HepG2 (cell line): ENCODE measurements at regions not wholly inside any gene's neighbourhood (a gene's known extent, or its start where the extent isn't known, plus 50 kb on each side); places are given as distances from the start of the nearest gene placed in this dataset.

Source experiments
- ELF1 ChIP-seq: sonication (generic); formaldehyde crosslinking; IDR thresholded peaks from 2 replicates; pipeline ENCODE4 v1.4.0; 2020; ENCODE audit warnings: missing genetic modification reagents
- ELF3 ChIP-seq: IDR thresholded peaks from 2 replicates; pipeline ENCODE4 v1.6.1; 2016; ENCODE audit warnings: missing genetic modification reagents, missing compliant biosample characterization
- FIP1L1 ChIP-seq: fragments of 200-400 bp; formaldehyde crosslinking; IDR thresholded peaks from 2 replicates; pipeline ENCODE4 v1.6.1; 2018; ENCODE audit warnings: low read depth, mild to moderate bottlenecking, low read length, moderate library complexity, borderline replicate concordance; ENCODE audit not compliant: insufficient read depth
- GATAD1 ChIP-seq: IDR thresholded peaks from 2 replicates; pipeline ENCODE4 v1.6.1; 2016; ENCODE audit warnings: missing genetic modification reagents, missing compliant biosample characterization
- JUN ChIP-seq: sonication (generic); formaldehyde crosslinking; IDR thresholded peaks from 2 replicates; pipeline ENCODE4 v1.4.0; 2020; ENCODE audit warnings: mild to moderate bottlenecking, missing genetic modification reagents
- KDM2A ChIP-seq: sonication (generic); formaldehyde crosslinking; IDR thresholded peaks from 2 replicates; pipeline ENCODE4 v1.4.0; 2020; ENCODE audit warnings: low read depth, missing genetic modification reagents, borderline replicate concordance
- KLF11 ChIP-seq: IDR thresholded peaks from 2 replicates; pipeline ENCODE4 v1.6.1; 2016; ENCODE audit warnings: missing compliant biosample characterization
- MAZ ChIP-seq, 2 experiments: sonication (generic) in 1 of 2; formaldehyde crosslinking in 1 of 2; IDR thresholded peaks; 2 replicates each; pipeline versions ENCODE4 v1.5.0 to v1.6.1; 2012 to 2020; ENCODE audit warnings: low read depth in 2 of 2, mild to moderate bottlenecking in 2 of 2, borderline replicate concordance in 1 of 2, improper control_type of control experiment in 1 of 2, low read length in 1 of 2, missing genetic modification reagents in 1 of 2, moderate library complexity in 1 of 2
- NONO ChIP-seq, 2 experiments: fragments of 450-650 bp in 1 of 2; sonication (generic) in 1 of 2; formaldehyde crosslinking in 1 of 2; IDR thresholded peaks in 1 of 2; conservative IDR thresholded peaks in 1 of 2; 2 replicates each; pipeline versions ENCODE4 v1.6.1 to v1.8.0; 2017 to 2022; ENCODE audit warnings: mild to moderate bottlenecking in 1 of 2, missing genetic modification reagents in 1 of 2, moderate library complexity in 1 of 2
- STAG1 ChIP-seq: sonication (generic); formaldehyde crosslinking; IDR thresholded peaks from 2 replicates; pipeline ENCODE4 v1.4.0; 2020; ENCODE audit warnings: missing genetic modification reagents
- SUZ12 ChIP-seq: fragments of 150-350 bp; IDR thresholded peaks from 2 replicates; pipeline ENCODE4 v1.6.1; 2014; ENCODE audit warnings: low read depth, low read length
- TEF ChIP-seq: sonication (generic); formaldehyde crosslinking; IDR thresholded peaks from 2 replicates; pipeline ENCODE4 v1.5.0; 2020; ENCODE audit warnings: missing genetic modification reagents
- THAP11 ChIP-seq: IDR thresholded peaks from 2 replicates; pipeline ENCODE4 v1.6.1; 2016; ENCODE audit warnings: missing biosample characterization, missing genetic modification reagents
- TIGD3 ChIP-seq: sonication (generic); formaldehyde crosslinking; IDR thresholded peaks from 2 replicates; pipeline ENCODE4 v1.5.1; 2020; ENCODE audit warnings: mild to moderate bottlenecking, missing genetic modification reagents, borderline replicate concordance
- ZBTB20 ChIP-seq: sonication (generic); formaldehyde crosslinking; IDR thresholded peaks from 2 replicates; pipeline ENCODE4 v1.8.1; 2023; ENCODE audit warnings: missing genetic modification reagents, low read depth, mild to moderate bottlenecking, borderline replicate concordance
- ZNF138 ChIP-seq: sonication (generic); formaldehyde crosslinking; IDR thresholded peaks from 2 replicates; pipeline ENCODE4 v1.5.0; 2020; ENCODE audit warnings: mild to moderate bottlenecking, low read depth, missing genetic modification reagents
- ZNF281 ChIP-seq: sonication (generic); formaldehyde crosslinking; IDR thresholded peaks from 2 replicates; pipeline ENCODE4 v1.4.0; 2020; ENCODE audit warnings: missing genetic modification reagents, borderline replicate concordance
- ZNF296 ChIP-seq: sonication (generic); formaldehyde crosslinking; conservative IDR thresholded peaks from 2 replicates; pipeline ENCODE4 v1.5.0; 2020; ENCODE audit warnings: mild to moderate bottlenecking, missing genetic modification reagents
- ZNF556 ChIP-seq: sonication (generic); formaldehyde crosslinking; IDR thresholded peaks from 2 replicates; pipeline ENCODE4 v1.4.0; 2020; ENCODE audit warnings: mild to moderate bottlenecking, missing genetic modification reagents, borderline replicate concordance
- ZNF652 ChIP-seq: IDR thresholded peaks from 2 replicates; pipeline ENCODE4 v1.6.1; 2016; ENCODE audit warnings: low read depth, borderline replicate concordance
- ZNF749 ChIP-seq: sonication (generic); formaldehyde crosslinking; IDR thresholded peaks from 2 replicates; pipeline ENCODE4 v1.8.0; 2022; ENCODE audit warnings: mild to moderate bottlenecking, missing genetic modification reagents, moderate library complexity, borderline replicate concordance
- ZNF788 ChIP-seq: sonication (generic); formaldehyde crosslinking; IDR thresholded peaks from 2 replicates; pipeline ENCODE4 v1.5.0; 2020; ENCODE audit warnings: mild to moderate bottlenecking, missing genetic modification reagents, borderline replicate concordance

- TF ChIP-seq KLF11 (CRISPR knock-in tag) = no peak
- TF ChIP-seq ZNF556 (CRISPR knock-in tag) = peak; percentile 68; the same call in 1 of the 2 replicates
- no peak for TF ChIP-seq TEF (CRISPR knock-in tag)
- TF ChIP-seq NONO (IDR thresholded peaks at IDR 0.05) = no peak
- TF ChIP-seq NONO (CRISPR knock-in tag; conservative IDR thresholded peaks at IDR 0.05) = peak; percentile 75; the same call in 1 of the 2 replicates
- no peak for TF ChIP-seq ZNF296
- no peak for TF ChIP-seq FIP1L1
- TF ChIP-seq ZNF788 (CRISPR knock-in tag) = peak; percentile 44; the same call in 1 of the 2 replicates
- TF ChIP-seq ZNF281 (CRISPR knock-in tag) = 0 out of 2 replicates have a peak, but pooled peaks have one; percentile 9
- no peak for TF ChIP-seq ZNF652 (CRISPR knock-in tag)
- TF ChIP-seq ZNF749 (CRISPR knock-in tag) = no peak
- no peak for TF ChIP-seq ELF3
- TF ChIP-seq ELF1 = no peak
- TF ChIP-seq ZBTB20 (CRISPR knock-in tag) = no peak
- TF ChIP-seq GATAD1 (CRISPR knock-in tag) = 0 out of 2 replicates have a peak, but pooled peaks have one; percentile 25
- peak; percentile 79; the same call in 1 of the 2 replicates for TF ChIP-seq KDM2A (CRISPR knock-in tag)
- no peak for TF ChIP-seq JUN (CRISPR knock-in tag)
- peak; percentile 98 for TF ChIP-seq STAG1 (CRISPR knock-in tag)
- TF ChIP-seq MAZ (IDR thresholded peaks at IDR 0.05; ENCODE audit: borderline replicate concordance, low read depth, low read length) = no peak
- TF ChIP-seq MAZ (CRISPR knock-in tag; IDR thresholded peaks at IDR 0.05; ENCODE audit: low read depth) = 0 out of 2 replicates have a peak, but pooled peaks have one; percentile 31
- TF ChIP-seq THAP11 (CRISPR knock-in tag) = peak; percentile 37; the same call in 1 of the 2 replicates
- no peak for TF ChIP-seq ZNF138 (CRISPR knock-in tag)
- no peak for TF ChIP-seq SUZ12
- TF ChIP-seq TIGD3 = no peak
These were observed 88.0 kb downstream of the FAM217A start (continued) for GRCh38 chr6:3990692-3991491.
